Hepatocyte (in vitro differentiated cells): ENCODE measurements at regions not wholly inside any gene's neighbourhood (a gene's known extent, or its start where the extent isn't known, plus 50 kb on each side); places are given as distances from the start of the nearest gene placed in this dataset. TPM values are rescaled to one million over a fixed set of nuclear protein-coding genes. Genes with fewer than 3 reads are reported as not detected.

Experiments used
- DNase-seq: peaks from one replicate; pipeline ENCODE4 v3.0.0-alpha.2; 2016; ENCODE audit warnings: low spot score
- H2AFZ ChIP-seq: fragments of 200-600 bp; sonication (generic); 2 replicates; pipeline ENCODE4 v1.6.0; 2016; ENCODE audit warnings: antibody characterized with exemption, mild to moderate bottlenecking
- H3K27ac ChIP-seq: fragments of 200-600 bp; sonication (generic); 2 replicates; pipeline ENCODE4 v1.5.1; 2016; ENCODE audit warnings: mild to moderate bottlenecking
- H3K27me3 ChIP-seq: fragments of 200-600 bp; sonication (generic); 2 replicates; pipeline ENCODE4 v1.6.1; 2016
- H3K36me3 ChIP-seq: fragments of 200-600 bp; sonication (generic); replicated peaks from 2 replicates; pipeline ENCODE4 v1.5.1; 2016; ENCODE audit warnings: low read depth; ENCODE audit not compliant: insufficient read depth
- H3K4me1 ChIP-seq: fragments of 200-600 bp; sonication (generic); 2 replicates; pipeline ENCODE4 v1.5.1; 2016; ENCODE audit warnings: mild to moderate bottlenecking, moderate library complexity; ENCODE audit not compliant: insufficient read depth
- H3K4me2 ChIP-seq: fragments of 200-600 bp; sonication (generic); 2 replicates; pipeline ENCODE4 v1.6.0; 2016
- H3K4me3 ChIP-seq: fragments of 200-600 bp; sonication (generic); 2 replicates; pipeline ENCODE4 v1.5.1; 2016; ENCODE audit warnings: mild to moderate bottlenecking
- H3K79me2 ChIP-seq: fragments of 200-600 bp; sonication (generic); 2 replicates; pipeline ENCODE4 v1.6.0; 2017; ENCODE audit warnings: mild to moderate bottlenecking
- H3K9me2 ChIP-seq: fragments of 200-600 bp; sonication (generic); replicated peaks from 2 replicates; pipeline ENCODE4 v1.6.0; 2017; ENCODE audit warnings: mild to moderate bottlenecking; ENCODE audit not compliant: insufficient read depth
- H3K9me3 ChIP-seq: fragments of 200-600 bp; sonication (generic); 2 replicates; pipeline ENCODE4 v1.5.1; 2016; ENCODE audit warnings: low read depth, mild to moderate bottlenecking
- H4K20me1 ChIP-seq: fragments of 200-600 bp; sonication (generic); 2 replicates; pipeline ENCODE4 v1.6.0; 2016; ENCODE audit warnings: mild to moderate bottlenecking; ENCODE audit not compliant: insufficient read depth, poor library complexity, severe bottlenecking
- EZH2 ChIP-seq: fragments of 200-600 bp; sonication (generic); IDR thresholded peaks from 2 replicates; pipeline ENCODE4 v1.6.1; 2016; ENCODE audit warnings: antibody characterized with exemption, mild to moderate bottlenecking, borderline replicate concordance
- EZH2phosphoT487 ChIP-seq: fragments of 200-600 bp; sonication (generic); IDR thresholded peaks from one replicate; pipeline ENCODE4 v1.6.1; 2018; ENCODE audit warnings: antibody characterized with exemption, mild to moderate bottlenecking, low read depth, moderate library complexity; ENCODE audit not compliant: unreplicated experiment, severe bottlenecking
- WGBS: methylation state at CpG from one replicate; pipeline ENCODE4 v1.1.6; 2016; ENCODE audit warnings: low lambda C conversion rate; ENCODE audit errors: missing lambda C conversion rate; 5-methylcytosine and 5-hydroxymethylcytosine counted together
- small RNA-seq: library from RNA; depleted of rRNA; stranded (forward); fragments of <200 nt; gene quantifications from one replicate; pipeline ENCODE3, GENCODE V24; 2014
- TF ChIP-seq, protein P1 (sequence below): fragments of 200-600 bp; sonication (generic); IDR thresholded peaks from 2 replicates; pipeline ENCODE4 v1.5.1; 2016; ENCODE audit warnings: antibody characterized with exemption, mild to moderate bottlenecking; ENCODE audit not compliant: poor library complexity

DNA sequence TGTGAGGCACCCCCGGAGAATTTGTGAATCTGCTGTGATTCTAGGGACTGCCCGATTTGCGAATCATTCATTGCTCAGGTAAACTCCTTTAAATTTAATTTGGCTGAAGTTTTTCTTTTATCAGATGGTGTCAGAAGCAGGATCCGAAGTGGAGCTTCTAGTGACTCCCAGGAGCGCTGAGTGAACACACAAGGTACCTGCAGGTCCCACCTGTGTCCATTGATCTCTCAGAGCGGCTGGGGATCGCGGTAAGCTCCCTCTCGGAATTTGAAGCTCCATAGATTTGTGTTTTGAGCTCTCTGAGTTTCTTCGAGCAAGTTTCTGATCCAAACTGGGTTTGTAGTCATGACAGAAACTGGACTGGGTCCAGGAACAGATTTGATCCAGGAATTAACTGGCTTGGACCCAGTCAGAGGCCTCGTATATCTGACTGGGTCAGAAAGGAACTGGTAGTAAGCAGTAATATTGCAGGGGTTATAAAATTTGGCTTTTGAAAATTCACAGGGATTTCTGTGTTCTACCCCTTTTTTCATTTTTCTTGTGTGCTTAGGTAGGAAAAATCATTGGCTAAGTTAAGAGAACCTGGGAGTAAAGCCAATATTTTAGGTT, 56.2 kb upstream of the EDEM3 start:
- Histone ChIP-seq H3K27ac (no peak overlapping the region), H3K79me2 (no peaks in the 10 kb centered on the region), H4K20me1 (no peaks in the 10 kb centered on the region), H2AFZ (no peak overlapping the region), H3K36me3 (no peaks in the 10 kb centered on the region), H3K4me2 (no peak overlapping the region), H3K9me2 (no peaks in the 10 kb centered on the region), H3K4me3 (no peak overlapping the region), H3K4me1 (no peaks in the 10 kb centered on the region), H3K27me3 (no peaks in the 10 kb centered on the region), H3K9me3 (peaks cover 4% of the 10 kb centered on the region)
- DNase-seq = no peak
- 87% methylated on average over 11 of the region's 11 CpGs for WGBS
- TF ChIP-seq EZH2phosphoT487 (no peak), EZH2 (no peak)
- TF ChIP-seq, protein P1, sequence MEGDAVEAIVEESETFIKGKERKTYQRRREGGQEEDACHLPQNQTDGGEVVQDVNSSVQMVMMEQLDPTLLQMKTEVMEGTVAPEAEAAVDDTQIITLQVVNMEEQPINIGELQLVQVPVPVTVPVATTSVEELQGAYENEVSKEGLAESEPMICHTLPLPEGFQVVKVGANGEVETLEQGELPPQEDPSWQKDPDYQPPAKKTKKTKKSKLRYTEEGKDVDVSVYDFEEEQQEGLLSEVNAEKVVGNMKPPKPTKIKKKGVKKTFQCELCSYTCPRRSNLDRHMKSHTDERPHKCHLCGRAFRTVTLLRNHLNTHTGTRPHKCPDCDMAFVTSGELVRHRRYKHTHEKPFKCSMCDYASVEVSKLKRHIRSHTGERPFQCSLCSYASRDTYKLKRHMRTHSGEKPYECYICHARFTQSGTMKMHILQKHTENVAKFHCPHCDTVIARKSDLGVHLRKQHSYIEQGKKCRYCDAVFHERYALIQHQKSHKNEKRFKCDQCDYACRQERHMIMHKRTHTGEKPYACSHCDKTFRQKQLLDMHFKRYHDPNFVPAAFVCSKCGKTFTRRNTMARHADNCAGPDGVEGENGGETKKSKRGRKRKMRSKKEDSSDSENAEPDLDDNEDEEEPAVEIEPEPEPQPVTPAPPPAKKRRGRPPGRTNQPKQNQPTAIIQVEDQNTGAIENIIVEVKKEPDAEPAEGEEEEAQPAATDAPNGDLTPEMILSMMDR = no peak

DNA sequence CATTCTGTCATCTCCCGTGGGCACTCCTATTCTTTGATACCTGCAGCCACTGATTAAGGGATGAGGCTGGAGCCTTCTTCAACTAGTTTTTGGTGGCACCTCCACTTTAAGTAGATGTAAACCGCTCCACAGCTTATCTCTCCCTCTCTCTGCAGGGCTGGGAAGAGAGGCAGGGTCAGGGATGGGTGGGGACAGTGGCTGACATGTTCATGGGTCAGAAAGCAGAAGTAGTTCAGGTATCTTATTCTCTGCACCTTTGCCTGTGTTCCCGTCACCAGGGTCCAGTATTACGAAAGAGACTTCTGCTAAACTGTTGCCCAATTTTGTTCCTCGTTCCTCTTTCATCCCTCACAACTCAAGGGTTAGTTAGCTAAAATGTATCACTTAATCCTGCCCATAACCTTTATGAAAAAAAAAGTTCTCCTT, 51.7 kb upstream of the EDEM3 start:
- no peaks in the 10 kb centered on the region for H3K79me2 ChIP-seq
- H2AFZ ChIP-seq = no peak overlapping the region
- no peak overlapping the region for H3K27ac ChIP-seq
- no peaks in the 10 kb centered on the region for H4K20me1 ChIP-seq
- WGBS = 80% methylated on average over 5 of the region's 5 CpGs
- DNase-seq = no peak
- no peak overlapping the region for H3K4me2 ChIP-seq
- H3K4me3 ChIP-seq = no peak overlapping the region
- no peaks in the 10 kb centered on the region for H3K36me3 ChIP-seq
- TF ChIP-seq, protein P1 = no peak
- TF ChIP-seq EZH2 = no peak
- TF ChIP-seq EZH2phosphoT487 = no peak
- H3K27me3 ChIP-seq = no peaks in the 10 kb centered on the region
- no peaks in the 10 kb centered on the region for H3K9me2 ChIP-seq
- H3K4me1 ChIP-seq = no peaks in the 10 kb centered on the region
- no peaks in the 10 kb centered on the region for H3K9me3 ChIP-seq

GRCh38 chr1:184805667-184806295, 51.1 kb upstream of the EDEM3 start:
- Histone ChIP-seq H3K4me1 (no peaks in the 10 kb centered on the region), H3K9me3 (no peaks in the 10 kb centered on the region), H2AFZ (no peak overlapping the region), H3K4me3 (no peak overlapping the region), H3K9me2 (no peaks in the 10 kb centered on the region), H3K79me2 (no peaks in the 10 kb centered on the region), H4K20me1 (no peaks in the 10 kb centered on the region), H3K4me2 (no peak overlapping the region), H3K36me3 (no peaks in the 10 kb centered on the region), H3K27me3 (no peaks in the 10 kb centered on the region), H3K27ac (no peak overlapping the region)
- TF ChIP-seq, protein P1 = peak; percentile 98
- no peak for TF ChIP-seq EZH2phosphoT487
- peak; percentile 92 for DNase-seq
- 30% methylated on average over 13 of the region's 13 CpGs for WGBS

Small RNAs in the stretch of these regions (small RNA-seq; reads per million reads assigned to genes)
- gene RNU7-13P = not detected
